ENCODE measurements at regions not wholly inside any gene's neighbourhood (a gene's known extent, or its start where the extent isn't known, plus 50 kb on each side); places are given as distances from the start of the nearest gene placed in this dataset.

GRCh38 chr12:116471544-116471943 is 87.6 kb upstream of the MAP1LC3B2 start:
- Histone ChIP-seq H3K4me1 (ENCODE audit: low read length) (no peaks in the 10 kb centered on the region), H3K4me2 (ENCODE audit: low read length) (no peak overlapping the region), H3K79me2 (ENCODE audit: low read length) (no peaks in the 10 kb centered on the region), H3K4me3 (ENCODE audit: low read length) (no peak overlapping the region), H3K36me3 (replicated peaks; ENCODE audit: low read depth, low read length) (no peaks in the 10 kb centered on the region), H4K20me1 (ENCODE audit: insufficient read depth, low read length) (no peaks in the 10 kb centered on the region), H3K9ac (ENCODE audit: low read length) (no peak overlapping the region), H3K9me3 (ENCODE audit: insufficient read depth, low read length) (no peaks in the 10 kb centered on the region), H3K27me3 (ENCODE audit: low read depth, low read length) (no peaks in the 10 kb centered on the region), H2AFZ (ENCODE audit: low read depth, low read length) (no peak overlapping the region), H3K27ac (ENCODE audit: low read length) (no peak overlapping the region)
- no peak for TF ChIP-seq CTCF (IDR thresholded peaks at IDR 0.05; ENCODE audit: low read depth, low read length)
- no peak for TF ChIP-seq EZH2phosphoT487 (IDR thresholded peaks at IDR 0.05; ENCODE audit: low read depth)

GRCh38 chr12:116472193-116472592 is 87.0 kb upstream of the MAP1LC3B2 start:
- Histone ChIP-seq H3K9ac (ENCODE audit: low read length) (no peak overlapping the region), H2AFZ (ENCODE audit: low read depth, low read length) (no peak overlapping the region), H3K79me2 (ENCODE audit: low read length) (no peaks in the 10 kb centered on the region), H4K20me1 (ENCODE audit: insufficient read depth, low read length) (no peaks in the 10 kb centered on the region), H3K27ac (ENCODE audit: low read length) (no peak overlapping the region), H3K4me3 (ENCODE audit: low read length) (no peak overlapping the region), H3K4me1 (ENCODE audit: low read length) (no peaks in the 10 kb centered on the region), H3K36me3 (replicated peaks; ENCODE audit: low read depth, low read length) (no peaks in the 10 kb centered on the region), H3K4me2 (ENCODE audit: low read length) (no peak overlapping the region), H3K9me3 (ENCODE audit: insufficient read depth, low read length) (no peaks in the 10 kb centered on the region), H3K27me3 (ENCODE audit: low read depth, low read length) (no peaks in the 10 kb centered on the region)
- TF ChIP-seq EZH2phosphoT487 (IDR thresholded peaks at IDR 0.05; ENCODE audit: low read depth) (no peak), CTCF (IDR thresholded peaks at IDR 0.05; ENCODE audit: low read depth, low read length) (no peak)

- Histone ChIP-seq H3K9ac (ENCODE audit: low read length) (no peak overlapping the region), H3K79me2 (ENCODE audit: low read length) (no peaks in the 10 kb centered on the region), H3K36me3 (replicated peaks; ENCODE audit: low read depth, low read length) (no peaks in the 10 kb centered on the region), H4K20me1 (ENCODE audit: insufficient read depth, low read length) (no peaks in the 10 kb centered on the region), H2AFZ (ENCODE audit: low read depth, low read length) (no peak overlapping the region), H3K27ac (ENCODE audit: low read length) (no peak overlapping the region), H3K4me2 (ENCODE audit: low read length) (no peak overlapping the region), H3K4me1 (ENCODE audit: low read length) (no peaks in the 10 kb centered on the region), H3K4me3 (ENCODE audit: low read length) (no peak overlapping the region), H3K27me3 (ENCODE audit: low read depth, low read length) (no peaks in the 10 kb centered on the region), H3K9me3 (ENCODE audit: insufficient read depth, low read length) (0 out of 2 replicates have a peak, but pooled peaks cover 3% of the 10 kb centered on the region)
- TF ChIP-seq CTCF (IDR thresholded peaks at IDR 0.05; ENCODE audit: low read depth, low read length) (no peak), EZH2phosphoT487 (IDR thresholded peaks at IDR 0.05; ENCODE audit: low read depth) (no peak)
These were observed 85.8 kb upstream of the MAP1LC3B2 start for GRCh38 chr12:116473416-116473815.

GRCh38 chr12:116474331-116474730 is 84.8 kb upstream of the MAP1LC3B2 start:
- Histone ChIP-seq H2AFZ (ENCODE audit: low read depth, low read length) (no peak overlapping the region), H3K4me1 (ENCODE audit: low read length) (no peaks in the 10 kb centered on the region), H3K9ac (ENCODE audit: low read length) (no peak overlapping the region), H4K20me1 (ENCODE audit: insufficient read depth, low read length) (no peaks in the 10 kb centered on the region), H3K4me3 (ENCODE audit: low read length) (no peak overlapping the region), H3K9me3 (ENCODE audit: insufficient read depth, low read length) (0 out of 2 replicates have a peak, but pooled peaks cover 3% of the 10 kb centered on the region), H3K79me2 (ENCODE audit: low read length) (no peaks in the 10 kb centered on the region), H3K36me3 (replicated peaks; ENCODE audit: low read depth, low read length) (no peaks in the 10 kb centered on the region), H3K27me3 (ENCODE audit: low read depth, low read length) (peaks cover 3% of the 10 kb centered on the region; the same call in 1 of the 2 replicates), H3K4me2 (ENCODE audit: low read length) (no peak overlapping the region), H3K27ac (ENCODE audit: low read length) (no peak overlapping the region)
- TF ChIP-seq EZH2phosphoT487 (IDR thresholded peaks at IDR 0.05; ENCODE audit: low read depth) (no peak), CTCF (IDR thresholded peaks at IDR 0.05; ENCODE audit: low read depth, low read length) (no peak)

Data from OCI-LY3 (cell line).